CD4-positive, alpha-beta T cell treated with Interleukin-15 for 4 hours (primary cell): ENCODE measurements at regions not wholly inside any gene's neighbourhood (a gene's known extent, or its start where the extent isn't known, plus 50 kb on each side); places are given as distances from the start of the nearest gene placed in this dataset.

Source experiments
- DNase-seq: peaks from one replicate; pipeline ENCODE4 v3.0.0-alpha.2; 2020; ENCODE audit warnings: low spot score

- DNase-seq, result no peak
Measured at GRCh38 chr9:129240581-129241211, 62.6 kb upstream of the IER5L start.

DNA sequence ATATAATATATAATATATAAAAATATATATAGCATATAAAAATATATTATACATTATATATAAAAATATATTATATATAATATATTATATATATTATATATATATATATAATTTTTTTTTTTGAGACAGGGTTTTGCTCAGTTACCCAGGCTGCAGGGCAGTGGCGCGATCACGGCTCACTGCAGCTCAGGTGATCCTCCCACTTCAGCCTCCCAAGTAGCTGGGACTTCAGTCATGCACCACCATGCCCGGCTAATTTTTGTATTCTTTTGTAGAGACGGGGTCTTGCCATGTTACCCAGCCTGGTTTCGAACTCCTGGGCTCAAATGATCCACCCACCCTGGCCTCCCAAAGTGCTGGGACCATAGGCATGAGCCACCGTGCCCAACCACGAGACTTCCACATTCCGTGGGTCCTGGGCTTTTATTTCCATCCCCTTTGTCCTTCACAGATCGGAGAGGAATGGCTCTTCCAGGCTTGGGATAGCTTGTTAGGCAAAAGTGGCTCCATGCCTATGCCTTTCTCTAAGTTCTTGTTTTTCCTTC, 62.0 kb upstream of the IER5L start:
- DNase-seq, result no peak

DNA sequence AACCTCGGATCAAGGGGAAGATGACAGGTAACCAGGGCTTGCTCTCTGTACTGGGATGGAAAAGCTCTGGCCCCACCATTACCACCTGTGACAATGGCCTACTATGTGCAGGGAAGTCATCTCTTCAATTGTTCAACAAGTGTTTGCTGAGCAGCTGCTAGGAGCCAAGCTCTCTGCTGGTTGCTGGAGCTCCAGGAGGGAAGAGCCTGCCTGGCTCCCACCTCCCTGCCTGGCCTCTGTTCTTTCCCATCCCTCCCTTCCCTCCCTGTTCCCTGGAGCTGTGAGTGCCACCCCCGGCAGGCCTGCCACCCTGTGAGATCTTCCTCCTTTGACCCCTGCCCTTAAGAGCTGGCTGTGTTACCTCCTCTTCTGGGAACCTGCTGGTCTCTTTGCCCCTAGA, 59.7 kb upstream of the IER5L start:
- DNase-seq, result no peak

DNA sequence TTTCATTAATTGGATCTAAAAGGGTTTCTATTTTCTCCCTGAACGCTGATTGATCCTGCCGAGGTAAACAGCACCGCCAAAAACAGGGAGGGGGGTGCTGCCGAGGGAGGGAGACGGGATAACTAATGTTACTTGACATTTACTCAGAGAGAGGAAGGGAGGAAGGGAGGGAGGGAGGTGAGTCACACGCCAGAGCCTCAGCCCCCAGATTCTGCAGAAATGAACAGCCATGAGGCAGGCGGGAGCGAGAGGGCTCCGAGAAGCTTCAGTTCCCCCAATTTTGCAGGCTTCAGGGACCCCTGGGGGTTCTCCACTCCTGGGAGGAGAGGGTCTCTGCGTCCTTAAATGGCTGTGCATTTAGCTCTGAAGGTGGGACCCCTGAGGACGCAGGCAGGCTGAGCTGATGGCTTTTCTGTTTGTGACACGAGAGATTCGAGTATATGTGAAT, 59.1 kb upstream of the IER5L start:
- DNase-seq, result peak; percentile 53

- DNase-seq, result no peak
Measured at GRCh38 chr9:129236441-129237145, 58.5 kb upstream of the IER5L start.

DNA sequence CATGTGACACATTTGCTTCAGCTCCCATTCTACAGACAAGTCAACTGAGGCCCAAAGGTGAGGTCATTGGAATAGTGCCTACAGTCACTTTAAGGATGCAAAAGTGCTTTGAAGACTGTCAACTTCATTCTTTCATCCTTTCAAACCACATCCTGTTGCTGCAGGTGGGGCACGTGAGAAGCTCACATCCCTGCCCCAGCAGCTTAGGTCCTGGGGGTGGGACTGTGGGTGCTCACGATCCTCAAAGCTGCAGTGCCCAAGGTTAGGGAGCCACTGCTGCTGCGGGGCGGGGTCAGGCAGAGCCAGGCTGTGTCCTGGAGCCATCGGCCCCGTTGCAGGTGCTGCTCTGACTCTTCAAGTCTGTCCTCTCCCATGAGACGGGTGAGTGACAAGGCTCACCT, 57.9 kb upstream of the IER5L start:
- peak; percentile 68 for DNase-seq

GRCh38 chr9:129235041-129235930, 57.2 kb upstream of the IER5L start:
- no peak for DNase-seq

DNA sequence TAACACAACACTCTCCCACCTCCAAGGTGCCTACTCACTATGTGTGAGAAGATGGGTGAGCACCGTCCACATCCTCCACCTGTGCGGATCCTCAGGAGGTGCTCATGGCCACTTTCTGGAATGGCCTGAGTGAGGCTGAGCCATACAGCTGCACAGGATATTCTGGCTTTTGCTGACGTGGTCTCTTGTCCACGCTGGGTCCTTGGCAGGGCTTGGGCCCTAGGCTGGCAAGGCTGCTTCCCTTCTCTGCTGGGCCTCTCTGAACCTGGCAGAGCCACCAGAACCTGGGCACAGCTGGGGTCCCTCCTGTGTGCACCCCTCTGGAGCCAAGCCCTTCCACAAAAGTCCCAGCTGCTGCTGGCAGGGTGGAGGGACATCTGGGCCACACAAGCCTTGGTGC, 56.4 kb upstream of the IER5L start:
- DNase-seq, result no peak

GRCh38 chr9:129232839-129233591, 55.0 kb upstream of the IER5L start:
- DNase-seq, result no peak

- no peak for DNase-seq
Measured at GRCh38 chr9:129231759-129232158, 53.7 kb upstream of the IER5L start.

DNA sequence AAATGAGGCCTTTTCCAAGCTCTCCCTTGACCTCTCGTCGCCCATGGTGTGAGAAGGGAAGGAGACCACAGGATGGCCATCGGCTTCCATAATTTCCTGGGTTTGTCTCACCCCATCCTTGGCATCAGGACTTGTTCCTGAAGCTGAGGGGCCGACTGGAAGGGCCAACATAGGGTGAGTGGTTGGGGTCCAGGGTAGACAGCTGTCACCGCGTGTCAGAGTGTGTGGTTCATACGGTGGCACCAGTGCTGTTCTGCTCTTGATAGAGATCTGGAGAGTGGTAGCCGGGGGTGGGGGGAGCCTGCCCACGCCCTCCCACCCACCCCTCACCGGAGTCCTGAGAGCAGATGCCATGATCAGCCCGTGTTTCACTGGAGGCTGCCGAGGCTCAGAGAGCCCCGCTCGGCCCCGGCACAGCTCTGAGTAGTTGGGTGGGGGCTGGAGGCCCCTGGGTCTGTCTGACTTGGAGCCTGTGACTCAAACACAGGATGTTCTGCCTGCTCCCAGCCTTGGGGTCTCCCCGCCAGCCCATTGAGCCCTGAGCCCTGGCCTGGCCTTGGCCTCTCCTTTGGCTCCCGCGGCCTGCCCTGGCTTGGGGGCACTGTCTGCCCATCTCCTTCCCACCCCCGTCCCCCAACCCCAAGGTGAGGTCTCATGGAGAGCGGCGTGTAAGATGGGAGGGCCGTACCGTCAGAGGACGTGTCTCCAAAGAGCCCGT, 53.1 kb upstream of the IER5L start:
- no peak for DNase-seq

- no peak for DNase-seq
Measured at GRCh38 chr9:129230302-129230701, 52.2 kb upstream of the IER5L start.
